Naive thymus-derived CD4-positive, alpha-beta T cell (primary cell): ENCODE measurements at regions not wholly inside any gene's neighbourhood (a gene's known extent, or its start where the extent isn't known, plus 50 kb on each side); places are given as distances from the start of the nearest gene placed in this dataset.

Source experiments
- ATAC-seq: fragments of 150-1000 bp; cut with Tn5 transposase; 2 replicates; pipeline ENCODE4 v1.10.0; 2021; ENCODE audit warnings: mild to moderate bottlenecking, moderate library complexity
- CTCF ChIA-PET: fragments of 350-600 bp; sonication (Branson Sonifier 250); formaldehyde crosslinking; loops from one replicate; lab custom pipeline; 2021; ENCODE audit warnings: antibody characterized with exemption; lab: Charles Lee
- POLR2A ChIA-PET: fragments of 350-600 bp; sonication (Branson Sonifier 250); formaldehyde crosslinking; loops from one replicate; lab custom pipeline; 2021; ENCODE audit warnings: antibody characterized with exemption, inconsistent platforms; lab: Charles Lee
- DNase-seq, 9 donors: peaks; one replicate each; pipeline versions ENCODE4 v3.0.0 to v3.0.0-alpha.2; 2020 to 2022; ENCODE audit warnings: mixed read lengths in 1 of 9
- H3K27ac ChIP-seq: one replicate; pipeline ENCODE4 v1.7.0; 2013; ENCODE audit warnings: mild to moderate bottlenecking, low read depth, low read length, moderate library complexity
- H3K27me3 ChIP-seq, 2 donors: one replicate each; pipeline ENCODE4 v1.7.0; 2013; ENCODE audit warnings: low read length in 2 of 2, mild to moderate bottlenecking in 2 of 2, moderate library complexity in 2 of 2; ENCODE audit not compliant: control insufficient read depth in 2 of 2, insufficient read depth in 2 of 2
- H3K36me3 ChIP-seq, 3 experiments: 1 replicate in 2 of 3; 2 replicates in 1 of 3; pipeline ENCODE4 v1.7.0; 2013; ENCODE audit warnings: low read length in 3 of 3, mild to moderate bottlenecking in 3 of 3, moderate library complexity in 1 of 3; ENCODE audit not compliant: insufficient read depth in 3 of 3, control insufficient read depth in 2 of 3
- H3K4me1 ChIP-seq, 2 donors: one replicate each; pipeline ENCODE4 v1.7.0; 2013; ENCODE audit warnings: low read length in 2 of 2, mild to moderate bottlenecking in 2 of 2, moderate library complexity in 1 of 2; ENCODE audit not compliant: control insufficient read depth in 2 of 2, insufficient read depth in 2 of 2
- H3K4me3 ChIP-seq: 2 replicates; pipeline ENCODE4 v1.7.0; 2013; ENCODE audit warnings: mild to moderate bottlenecking, low read length
- H3K9me3 ChIP-seq, 3 experiments: 1 replicate in 2 of 3; 2 replicates in 1 of 3; pipeline ENCODE4 v1.7.0; 2013; ENCODE audit warnings: low read length in 3 of 3; ENCODE audit not compliant: control insufficient read depth in 2 of 3
- H3K27ac Mint-ChIP-seq, 9 donors: one replicate each; pipeline ENCODE4 v1.8.0; 2020 to 2022; ENCODE audit warnings: mixed read lengths in 9 of 9, mild to moderate bottlenecking in 8 of 9, moderate library complexity in 5 of 9, inconsistent platforms in 2 of 9
- H3K27me3 Mint-ChIP-seq, 5 donors: one replicate each; pipeline ENCODE4 v1.8.0; 2021 to 2022; ENCODE audit warnings: mixed read lengths in 5 of 5, mild to moderate bottlenecking in 1 of 5
- H3K36me3 Mint-ChIP-seq, 5 donors: one replicate each; pipeline ENCODE4 v1.8.0; 2020 to 2022; ENCODE audit warnings: mixed read lengths in 5 of 5, mild to moderate bottlenecking in 3 of 5, inconsistent platforms in 1 of 5
- H3K4me1 Mint-ChIP-seq, 7 donors: one replicate each; pipeline ENCODE4 v1.8.0; 2020 to 2022; ENCODE audit warnings: mixed read lengths in 7 of 7, mild to moderate bottlenecking in 3 of 7, inconsistent platforms in 1 of 7
- H3K4me3 Mint-ChIP-seq, 10 donors: one replicate each; pipeline ENCODE4 v1.8.0; 2020 to 2022; ENCODE audit warnings: mild to moderate bottlenecking in 10 of 10, mixed read lengths in 10 of 10, moderate library complexity in 6 of 10, inconsistent platforms in 2 of 10
- H3K9me3 Mint-ChIP-seq, 11 donors: one replicate each; pipeline ENCODE4 v1.8.0; 2020 to 2022; ENCODE audit warnings: mixed read lengths in 11 of 11, mild to moderate bottlenecking in 4 of 11, inconsistent platforms in 1 of 11, moderate library complexity in 1 of 11
- intact Hi-C, 2 donors: fragments of 100-400 bp; cut with micrococcal nuclease; formaldehyde crosslinking; loops; one replicate each; pipeline ENCODE4 v1.15.1; 2023

DNA sequence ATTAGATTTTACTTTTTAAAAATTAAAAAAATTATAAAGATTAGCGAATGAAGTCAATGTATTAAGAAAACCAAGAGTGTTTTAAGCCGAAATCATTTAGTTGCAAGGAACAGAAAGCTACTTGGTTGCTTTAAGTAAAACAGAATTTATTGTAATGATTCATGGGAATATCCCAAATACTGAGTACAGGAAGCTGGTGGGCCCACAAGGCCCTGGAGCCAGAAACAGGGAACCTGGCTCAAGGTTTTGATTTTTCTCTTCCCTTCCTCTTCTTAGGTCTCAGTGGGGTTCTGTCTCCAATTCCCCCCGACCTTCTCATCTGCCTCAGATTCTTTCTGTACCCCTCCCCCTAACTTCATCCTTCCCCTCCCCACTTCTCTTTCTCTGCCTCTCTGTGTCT, 229.0 kb downstream of the TLE3 start:
- Histone ChIP-seq H3K27me3 (no peaks in the 10 kb centered on the region), H3K4me3 (no peak overlapping the region), H3K9me3 (no peaks in the 10 kb centered on the region), H3K27ac (no peak overlapping the region), H3K36me3 (no peaks in the 10 kb centered on the region), H3K4me1 (no peaks in the 10 kb centered on the region)
- no peak for DNase-seq
- Mint-ChIP-seq H3K4me3 (no peak overlapping the region), H3K4me1 (peaks cover 0 to 1% (median 0%) of the 10 kb centered on the region in 7 donors), H3K9me3 (peaks cover 0 to 8% (median 4%) of the 10 kb centered on the region in 11 donors), H3K27me3 (peaks cover 0 to 14% (median 5%) of the 10 kb centered on the region in 5 donors), H3K27ac (no peak overlapping the region), H3K36me3 (peaks cover 0 to 2% (median 0%) of the 10 kb centered on the region in 5 donors)
- ChIA-PET POLR2A (no interaction called here), CTCF (no interaction called here)
- intact Hi-C loops, result loop anchor here in 1 of 2 donors (10.0 kb wide), 1 partner anchor 86 kb away; no protein-coding TSS in a partner anchor
- ATAC-seq, result no peak

GRCh38 chr15:69869291-69869690, 228.4 kb downstream of the TLE3 start:
- Histone ChIP-seq H3K27me3 (no peaks in the 10 kb centered on the region), H3K9me3 (peaks cover 0 to 4% (median 0%) of the 10 kb centered on the region in 3 experiments), H3K4me3 (no peak overlapping the region), H3K36me3 (no peaks in the 10 kb centered on the region), H3K4me1 (no peaks in the 10 kb centered on the region), H3K27ac (no peak overlapping the region)
- POLR2A ChIA-PET, result interaction anchor here (0.6 kb wide), 1 partner anchor 348 kb away, joined by 3 read pairs; no protein-coding TSS in a partner anchor
- H3K27ac Mint-ChIP-seq, result no peak overlapping the region
- no peak overlapping the region for H3K4me3 Mint-ChIP-seq
- peaks cover 0 to 14% (median 5%) of the 10 kb centered on the region in 5 donors for H3K27me3 Mint-ChIP-seq
- peaks cover 0 to 1% (median 0%) of the 10 kb centered on the region in 7 donors for H3K4me1 Mint-ChIP-seq
- CTCF ChIA-PET, result no interaction called here
- peaks cover 2 to 13% (median 9%) of the 10 kb centered on the region in 11 donors for H3K9me3 Mint-ChIP-seq
- ATAC-seq (no peak), DNase-seq (no peak)
- H3K36me3 Mint-ChIP-seq, result peaks cover 0 to 7% (median 0%) of the 10 kb centered on the region in 5 donors
- intact Hi-C loops, result loop anchor here in 1 of 2 donors (10.0 kb wide), 1 partner anchor 86 kb away; no protein-coding TSS in a partner anchor

DNA sequence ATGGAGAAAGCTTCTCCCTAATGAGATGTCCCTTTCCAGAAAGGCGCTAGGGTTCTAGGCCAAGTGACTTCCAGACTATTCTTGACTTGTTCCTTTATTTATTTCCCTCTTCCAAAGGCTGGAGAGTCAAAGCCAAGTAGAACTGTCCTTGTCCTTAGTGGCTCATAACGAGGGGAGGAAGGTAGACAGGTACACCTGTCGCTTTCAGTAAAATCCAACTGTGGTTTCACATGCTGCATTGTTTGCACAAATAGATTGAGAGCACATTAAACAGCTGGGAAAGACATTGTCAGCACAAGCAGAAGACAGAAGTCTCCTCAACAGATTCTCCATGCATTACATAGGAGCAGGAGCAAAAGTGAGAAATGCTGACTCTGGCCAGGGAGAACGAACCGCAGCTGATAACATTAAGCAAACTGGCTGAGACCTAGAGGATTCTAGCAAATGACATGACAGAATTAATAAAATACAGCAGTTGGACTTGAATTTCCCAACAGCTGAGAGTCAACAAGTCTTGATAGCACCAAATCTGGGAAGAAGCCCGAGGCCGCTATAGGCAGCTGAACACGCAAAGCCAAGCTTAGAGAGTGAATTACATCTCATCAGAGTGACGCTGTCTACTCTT, 227.7 kb downstream of the TLE3 start:
- Histone ChIP-seq H3K27me3 (no peaks in the 10 kb centered on the region), H3K4me1 (no peaks in the 10 kb centered on the region), H3K27ac (no peak overlapping the region), H3K4me3 (no peak overlapping the region), H3K36me3 (no peaks in the 10 kb centered on the region), H3K9me3 (peaks cover 0 to 4% (median 0%) of the 10 kb centered on the region in 3 experiments)
- Mint-ChIP-seq H3K9me3 (peaks cover 4 to 18% (median 10%) of the 10 kb centered on the region in 11 donors), H3K27ac (no peak overlapping the region), H3K4me1 (no peaks in the 10 kb centered on the region), H3K36me3 (peaks cover 0 to 9% (median 0%) of the 10 kb centered on the region in 5 donors), H3K4me3 (no peak overlapping the region), H3K27me3 (peaks cover 0 to 14% (median 5%) of the 10 kb centered on the region in 5 donors)
- POLR2A ChIA-PET, result interaction anchor here (0.6 kb wide), 1 partner anchor 348 kb away, joined by 3 read pairs; no protein-coding TSS in a partner anchor
- DNase-seq, result no peak
- no peak for ATAC-seq
- intact Hi-C loops, result loop anchor here in 1 of 2 donors (10.0 kb wide), 1 partner anchor 85 kb away; no protein-coding TSS in a partner anchor
- CTCF ChIA-PET, result no interaction called here

GRCh38 chr15:69871511-69872134, 226.1 kb downstream of the TLE3 start:
- Mint-ChIP-seq H3K36me3 (peaks cover 0 to 9% (median 0%) of the 10 kb centered on the region in 5 donors), H3K4me3 (no peak overlapping the region), H3K27me3 (peaks cover 0 to 14% (median 5%) of the 10 kb centered on the region in 5 donors), H3K27ac (no peak overlapping the region), H3K9me3 (peaks cover 4 to 23% (median 10%) of the 10 kb centered on the region in 11 donors), H3K4me1 (no peaks in the 10 kb centered on the region)
- DNase-seq (no peak), ATAC-seq (no peak)
- intact Hi-C loops, result no loop called here
- Histone ChIP-seq H3K27ac (no peak overlapping the region), H3K9me3 (peaks cover 0 to 4% (median 0%) of the 10 kb centered on the region in 3 experiments), H3K4me3 (no peak overlapping the region), H3K4me1 (no peaks in the 10 kb centered on the region), H3K36me3 (no peaks in the 10 kb centered on the region), H3K27me3 (no peaks in the 10 kb centered on the region)
- ChIA-PET POLR2A (no interaction called here), CTCF (no interaction called here)

DNA sequence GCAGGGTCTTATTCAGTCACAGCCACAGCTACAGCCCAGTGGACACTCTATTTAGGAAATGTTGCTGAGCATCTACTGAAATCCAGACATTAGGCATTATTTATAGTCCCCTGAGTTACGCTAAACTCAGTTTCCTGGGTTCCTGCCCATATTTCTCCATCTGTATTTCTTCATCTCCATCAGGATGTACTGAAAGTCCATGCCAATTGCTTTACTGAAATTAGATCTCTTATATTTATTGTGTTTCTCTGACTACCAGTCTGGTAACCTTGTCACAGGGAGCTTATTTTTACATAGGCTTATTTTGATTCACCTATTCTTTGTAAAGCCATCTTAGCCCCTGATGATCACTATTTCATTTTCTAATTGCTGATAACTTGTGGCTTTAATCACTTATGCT, 223.9 kb downstream of the TLE3 start:
- ATAC-seq (no peak), DNase-seq (no peak)
- Histone ChIP-seq H3K4me3 (no peak overlapping the region), H3K27me3 (no peaks in the 10 kb centered on the region), H3K9me3 (peaks cover 0 to 4% (median 0%) of the 10 kb centered on the region in 3 experiments), H3K27ac (no peak overlapping the region), H3K36me3 (no peaks in the 10 kb centered on the region), H3K4me1 (no peaks in the 10 kb centered on the region)
- Mint-ChIP-seq H3K9me3 (peaks cover 4 to 23% (median 10%) of the 10 kb centered on the region in 11 donors), H3K27ac (no peak overlapping the region), H3K4me1 (no peaks in the 10 kb centered on the region), H3K36me3 (peaks cover 0 to 9% (median 0%) of the 10 kb centered on the region in 5 donors), H3K4me3 (no peak overlapping the region), H3K27me3 (peaks cover 0 to 14% (median 5%) of the 10 kb centered on the region in 5 donors)
- intact Hi-C loops, result no loop called here
- ChIA-PET CTCF (no interaction called here), POLR2A (no interaction called here)

DNA sequence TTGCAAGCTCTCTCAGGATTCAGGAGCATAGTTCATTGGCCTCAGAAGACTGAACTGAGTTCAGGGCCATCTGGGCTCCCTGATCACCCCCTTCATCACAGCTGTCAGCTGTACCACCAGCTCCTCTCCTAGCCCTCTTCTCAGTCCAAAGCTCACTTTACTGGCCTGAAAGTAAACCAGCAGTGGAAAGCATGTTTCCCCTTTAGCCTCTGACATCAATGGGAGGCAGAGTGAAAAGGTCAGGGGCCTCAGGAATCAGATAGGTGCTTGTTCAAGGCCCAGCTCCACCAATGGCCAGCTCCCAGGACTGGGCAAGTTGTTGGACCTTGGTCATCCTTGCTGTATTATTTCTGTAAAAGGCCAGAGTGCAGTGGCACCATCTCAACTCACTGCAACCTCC, 223.4 kb downstream of the TLE3 start:
- H3K36me3 ChIP-seq, result no peaks in the 10 kb centered on the region
- POLR2A ChIA-PET, result no interaction called here
- H3K9me3 ChIP-seq, result peaks cover 0 to 4% (median 0%) of the 10 kb centered on the region in 3 experiments
- ATAC-seq (no peak), DNase-seq (no peak)
- no peak overlapping the region for H3K4me3 ChIP-seq
- peaks cover 4 to 23% (median 10%) of the 10 kb centered on the region in 11 donors for H3K9me3 Mint-ChIP-seq
- no peaks in the 10 kb centered on the region for H3K4me1 Mint-ChIP-seq
- no peak overlapping the region for H3K27ac Mint-ChIP-seq
- intact Hi-C loops, result no loop called here
- H3K27me3 Mint-ChIP-seq, result peaks cover 0 to 13% (median 5%) of the 10 kb centered on the region in 5 donors
- H3K27me3 ChIP-seq, result no peaks in the 10 kb centered on the region
- CTCF ChIA-PET, result no interaction called here
- no peak overlapping the region for H3K27ac ChIP-seq
- H3K4me1 ChIP-seq, result no peaks in the 10 kb centered on the region
- H3K4me3 Mint-ChIP-seq, result no peak overlapping the region
- peaks cover 0 to 9% (median 0%) of the 10 kb centered on the region in 5 donors for H3K36me3 Mint-ChIP-seq
